CMK (cell line): ENCODE measurements at regions not wholly inside any gene's neighbourhood (a gene's known extent, or its start where the extent isn't known, plus 50 kb on each side); places are given as distances from the start of the nearest gene placed in this dataset.
"Not testable (repeated sequence)": the region's sequence is repeated elsewhere in the genome, so short reads cannot be mapped to it uniquely, and the experiment has no call there.

Experiments
- DNase-seq: peaks from one replicate; pipeline ENCODE4 v3.0.0-alpha.2; 2010; ENCODE audit warnings: low read depth

GRCh38 chr14:81751198-81751597 is 217.5 kb upstream of the SEL1L start:
- DNase-seq, result no peak

GRCh38 chr14:81759541-81759940 is 225.9 kb upstream of the SEL1L start:
- no peak for DNase-seq

GRCh38 chr14:81765651-81766275 is 232.1 kb upstream of the SEL1L start:
- DNase-seq, result no peak

GRCh38 chr14:81766321-81766915 is 232.8 kb upstream of the SEL1L start:
- DNase-seq, result no peak

- DNase-seq, result no peak
Observed at GRCh38 chr14:81767266-81767995, 233.8 kb upstream of the SEL1L start.

- no peak for DNase-seq
Observed at GRCh38 chr14:81771651-81772275, 238.1 kb upstream of the SEL1L start.

GRCh38 chr14:81772381-81772780 is 238.7 kb upstream of the SEL1L start:
- DNase-seq, result no peak

GRCh38 chr14:81776531-81776930 is 242.9 kb upstream of the SEL1L start:
- DNase-seq, result no peak

GRCh38 chr14:81781798-81782197 is 248.1 kb upstream of the SEL1L start:
- DNase-seq, result not testable (repeated sequence)

GRCh38 chr14:81784084-81784483 is 250.4 kb upstream of the SEL1L start:
- DNase-seq, result no peak

- no peak for DNase-seq
Observed at GRCh38 chr14:81797315-81797714, 263.7 kb upstream of the SEL1L start.

- DNase-seq, result no peak
Observed at GRCh38 chr14:81801921-81802320, 268.3 kb upstream of the SEL1L start.

GRCh38 chr14:81802341-81802740 is 268.7 kb upstream of the SEL1L start:
- DNase-seq, result no peak

GRCh38 chr14:81805785-81806184 is 272.1 kb upstream of the SEL1L start:
- no peak for DNase-seq

GRCh38 chr14:81811705-81812269 is 278.1 kb upstream of the SEL1L start:
- no peak for DNase-seq

GRCh38 chr14:81818271-81818670 is 284.6 kb upstream of the SEL1L start:
- DNase-seq, result no peak

- DNase-seq, result no peak
Observed at GRCh38 chr14:81819344-81819743, 285.7 kb upstream of the SEL1L start.

- no peak for DNase-seq
Observed at GRCh38 chr14:81819910-81820309, 286.3 kb upstream of the SEL1L start.

- DNase-seq, result no peak
Observed at GRCh38 chr14:81826081-81826480, 292.4 kb upstream of the SEL1L start.

- DNase-seq, result no peak
Observed at GRCh38 chr14:81829447-81829846, 295.8 kb upstream of the SEL1L start.

GRCh38 chr14:81831128-81831820 is 297.6 kb upstream of the SEL1L start:
- DNase-seq, result no peak

GRCh38 chr14:81834308-81834707 is 300.7 kb upstream of the SEL1L start:
- no peak for DNase-seq
